Endothelial cell (in vitro differentiated cells): ENCODE measurements at regions not wholly inside any gene's neighbourhood (a gene's known extent, or its start where the extent isn't known, plus 50 kb on each side); places are given as distances from the start of the nearest gene placed in this dataset.

Experiments used
- DNase-seq: peaks from one replicate; pipeline ENCODE4 v3.0.0; 2021; ENCODE audit warnings: low spot score
- H3K27ac Mint-ChIP-seq: one replicate; pipeline ENCODE4 v1.8.0; 2021; ENCODE audit warnings: mixed read lengths, inconsistent platforms; ENCODE audit not compliant: unreplicated experiment
- H3K27me3 Mint-ChIP-seq: one replicate; pipeline ENCODE4 v1.8.0; 2021; ENCODE audit warnings: mild to moderate bottlenecking, moderate library complexity, mixed read lengths, inconsistent platforms; ENCODE audit not compliant: unreplicated experiment
- H3K36me3 Mint-ChIP-seq: one replicate; pipeline ENCODE4 v1.8.0; 2021; ENCODE audit warnings: mild to moderate bottlenecking, low read depth, mixed read lengths, inconsistent platforms; ENCODE audit not compliant: unreplicated experiment
- H3K4me1 Mint-ChIP-seq: one replicate; pipeline ENCODE4 v1.8.0; 2021; ENCODE audit warnings: mild to moderate bottlenecking, mixed read lengths, inconsistent platforms; ENCODE audit not compliant: unreplicated experiment
- H3K4me3 Mint-ChIP-seq: one replicate; pipeline ENCODE4 v1.8.0; 2021; ENCODE audit warnings: mild to moderate bottlenecking, mixed read lengths, inconsistent platforms; ENCODE audit not compliant: unreplicated experiment
- H3K9me3 Mint-ChIP-seq: one replicate; pipeline ENCODE4 v1.8.0; 2021; ENCODE audit warnings: mixed read lengths, inconsistent platforms; ENCODE audit not compliant: unreplicated experiment
- TF ChIP-seq, protein P1 (sequence below): fragments of 200-600 bp; sonication (generic); IDR thresholded peaks from one replicate; pipeline ENCODE4 v1.5.0; 2021; ENCODE audit warnings: antibody characterized with exemption; ENCODE audit not compliant: unreplicated experiment

DNA sequence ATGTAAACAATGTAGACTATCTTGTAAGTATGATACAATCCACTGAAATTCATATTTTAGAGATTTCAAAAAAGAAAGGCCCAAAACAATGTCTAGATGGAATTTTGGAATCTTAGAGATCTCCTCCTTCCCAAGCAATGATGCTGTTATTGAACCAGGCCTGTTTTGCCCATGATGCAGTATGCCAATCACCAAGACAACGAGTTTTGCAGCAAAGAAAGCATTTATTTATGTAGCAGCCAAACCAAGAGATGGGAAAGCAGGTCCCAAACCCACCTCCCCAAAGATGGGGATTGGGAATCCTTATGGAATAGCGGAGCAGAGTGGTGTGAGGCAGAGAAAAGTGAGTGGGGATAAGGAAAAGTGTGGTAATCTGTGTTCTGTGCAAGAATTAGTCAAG is 197.8 kb upstream of the NT5E start:
- Mint-ChIP-seq H3K4me1 (no peaks in the 10 kb centered on the region), H3K27me3 (no peaks in the 10 kb centered on the region), H3K4me3 (no peak overlapping the region), H3K36me3 (no peaks in the 10 kb centered on the region), H3K27ac (no peak overlapping the region), H3K9me3 (no peaks in the 10 kb centered on the region)
- DNase-seq = no peak
- TF ChIP-seq, protein P1, sequence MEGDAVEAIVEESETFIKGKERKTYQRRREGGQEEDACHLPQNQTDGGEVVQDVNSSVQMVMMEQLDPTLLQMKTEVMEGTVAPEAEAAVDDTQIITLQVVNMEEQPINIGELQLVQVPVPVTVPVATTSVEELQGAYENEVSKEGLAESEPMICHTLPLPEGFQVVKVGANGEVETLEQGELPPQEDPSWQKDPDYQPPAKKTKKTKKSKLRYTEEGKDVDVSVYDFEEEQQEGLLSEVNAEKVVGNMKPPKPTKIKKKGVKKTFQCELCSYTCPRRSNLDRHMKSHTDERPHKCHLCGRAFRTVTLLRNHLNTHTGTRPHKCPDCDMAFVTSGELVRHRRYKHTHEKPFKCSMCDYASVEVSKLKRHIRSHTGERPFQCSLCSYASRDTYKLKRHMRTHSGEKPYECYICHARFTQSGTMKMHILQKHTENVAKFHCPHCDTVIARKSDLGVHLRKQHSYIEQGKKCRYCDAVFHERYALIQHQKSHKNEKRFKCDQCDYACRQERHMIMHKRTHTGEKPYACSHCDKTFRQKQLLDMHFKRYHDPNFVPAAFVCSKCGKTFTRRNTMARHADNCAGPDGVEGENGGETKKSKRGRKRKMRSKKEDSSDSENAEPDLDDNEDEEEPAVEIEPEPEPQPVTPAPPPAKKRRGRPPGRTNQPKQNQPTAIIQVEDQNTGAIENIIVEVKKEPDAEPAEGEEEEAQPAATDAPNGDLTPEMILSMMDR = no peak

DNA sequence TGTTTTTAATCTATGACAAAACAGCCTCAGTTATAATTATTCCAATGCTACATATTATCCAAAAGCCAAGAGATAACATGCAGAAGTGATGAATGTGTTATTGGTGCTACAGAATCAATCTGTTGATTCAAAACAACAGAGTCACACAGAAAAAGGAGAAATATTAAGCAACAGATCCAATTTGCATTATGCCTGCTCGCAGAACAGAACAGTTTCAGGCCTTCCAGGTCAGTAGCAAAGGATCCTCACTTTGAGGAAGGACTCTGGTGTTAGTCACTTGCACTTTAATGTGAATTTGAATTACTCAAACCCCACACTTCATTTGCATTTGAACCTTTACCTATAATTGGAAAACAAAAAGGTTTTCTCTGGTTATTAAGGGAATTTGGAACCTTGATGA is 198.6 kb upstream of the NT5E start:
- Mint-ChIP-seq H3K4me3 (no peak overlapping the region), H3K4me1 (no peaks in the 10 kb centered on the region), H3K9me3 (no peaks in the 10 kb centered on the region), H3K27me3 (no peaks in the 10 kb centered on the region), H3K36me3 (no peaks in the 10 kb centered on the region), H3K27ac (no peak overlapping the region)
- no peak for DNase-seq
- TF ChIP-seq, protein P1 = no peak

DNA sequence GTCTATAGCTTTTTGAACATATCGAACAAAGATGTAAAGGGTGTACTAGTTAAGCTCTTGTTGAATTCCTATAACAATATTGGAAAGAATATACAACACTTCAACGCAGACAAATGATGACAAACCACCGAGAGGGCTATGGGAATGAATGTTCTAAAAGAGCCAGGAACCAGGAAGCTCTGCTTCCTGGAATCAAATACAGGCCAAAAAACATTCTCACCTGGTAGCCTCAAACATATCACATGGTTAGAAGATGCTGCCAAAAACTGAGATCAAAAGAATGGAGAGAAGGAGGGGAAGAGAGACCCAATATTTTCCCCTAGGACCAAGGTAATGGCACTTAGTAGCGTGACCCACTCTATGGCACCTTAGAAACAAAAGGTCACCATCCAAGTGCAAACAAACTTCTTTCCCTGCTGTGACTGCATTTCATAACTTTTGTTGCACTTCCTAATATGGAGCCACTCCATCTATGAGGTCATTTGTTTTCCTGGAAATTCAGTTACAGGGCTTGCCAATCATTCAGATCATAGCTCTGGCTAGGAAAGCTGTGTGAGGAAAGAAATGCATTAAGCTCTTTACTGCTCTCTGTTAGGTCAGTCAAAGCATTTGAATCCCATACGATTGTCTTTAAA is 199.2 kb upstream of the NT5E start:
- Mint-ChIP-seq H3K9me3 (no peaks in the 10 kb centered on the region), H3K4me3 (no peak overlapping the region), H3K36me3 (no peaks in the 10 kb centered on the region), H3K27me3 (no peaks in the 10 kb centered on the region), H3K4me1 (no peaks in the 10 kb centered on the region), H3K27ac (no peak overlapping the region)
- DNase-seq = no peak
- TF ChIP-seq, protein P1 = no peak

DNA sequence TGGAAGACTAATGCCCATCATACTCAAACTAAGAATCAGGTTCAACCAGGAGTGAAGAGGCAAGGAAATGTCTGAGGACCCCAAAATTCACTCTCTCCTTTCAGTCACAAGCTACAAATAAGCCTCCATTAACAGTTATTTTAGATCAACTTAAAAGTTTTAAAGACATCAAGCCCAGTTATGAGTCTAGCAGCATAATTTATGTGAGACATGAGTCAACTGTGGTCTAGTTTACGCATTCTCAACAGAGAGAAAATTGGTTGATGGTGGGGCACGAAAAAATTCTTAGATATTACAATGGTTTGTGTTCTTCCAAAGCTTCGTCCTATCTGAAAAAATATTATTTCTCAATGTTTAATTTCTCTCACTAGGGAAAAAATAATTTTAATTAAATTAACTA is 204.9 kb upstream of the NT5E start:
- no peaks in the 10 kb centered on the region for H3K27me3 Mint-ChIP-seq
- H3K27ac Mint-ChIP-seq = no peak overlapping the region
- no peaks in the 10 kb centered on the region for H3K9me3 Mint-ChIP-seq
- DNase-seq = no peak
- no peaks in the 10 kb centered on the region for H3K36me3 Mint-ChIP-seq
- TF ChIP-seq, protein P1 = no peak
- H3K4me1 Mint-ChIP-seq = no peaks in the 10 kb centered on the region
- no peak overlapping the region for H3K4me3 Mint-ChIP-seq

DNA sequence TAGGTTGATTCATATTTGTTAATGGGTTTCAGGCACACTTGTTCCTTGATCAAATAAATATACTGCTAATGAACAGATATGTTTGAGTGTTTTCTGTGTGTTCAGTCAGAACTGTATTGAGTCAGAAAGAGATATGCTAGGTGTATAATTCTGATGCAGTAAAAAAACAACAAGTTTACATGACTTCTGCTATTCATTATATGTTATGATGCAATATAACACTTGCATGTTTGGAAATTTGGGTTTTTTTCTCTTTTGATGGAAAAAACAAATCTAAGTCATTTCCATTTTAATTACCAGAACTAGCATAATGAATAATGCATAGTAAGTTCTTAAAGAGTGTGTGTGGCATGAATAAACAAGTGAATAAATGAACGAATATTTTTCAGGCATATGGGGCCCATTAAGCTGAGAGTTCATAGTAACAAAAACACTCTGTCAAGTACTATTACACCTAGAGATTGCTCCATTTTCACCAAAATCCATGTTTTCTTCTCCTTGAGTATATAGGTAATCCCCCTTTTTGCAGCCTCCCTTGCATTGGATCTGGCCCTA is 208.3 kb upstream of the NT5E start:
- Mint-ChIP-seq H3K36me3 (no peaks in the 10 kb centered on the region), H3K4me3 (no peak overlapping the region), H3K27ac (no peak overlapping the region), H3K4me1 (no peaks in the 10 kb centered on the region), H3K9me3 (no peaks in the 10 kb centered on the region), H3K27me3 (no peaks in the 10 kb centered on the region)
- no peak for DNase-seq
- TF ChIP-seq, protein P1 = no peak
